MM.1S (cell line): ENCODE measurements at regions not wholly inside any gene's neighbourhood (a gene's known extent, or its start where the extent isn't known, plus 50 kb on each side); places are given as distances from the start of the nearest gene placed in this dataset.

ENCODE experiments used
- EZH2 ChIP-seq: fragments of 300-600 bp; sonication (generic); optimal IDR thresholded peaks from 2 replicates; pipeline ENCODE3; 2017; ENCODE audit warnings: low read depth, mild to moderate bottlenecking, antibody characterized with exemption, low read length, mixed read lengths
- EZH2phosphoT487 ChIP-seq: fragments of 300-600 bp; sonication (generic); IDR thresholded peaks from 2 replicates; pipeline ENCODE4 v1.6.1; 2018; ENCODE audit warnings: antibody characterized with exemption, low read length
- TF ChIP-seq, protein P1 (sequence below): fragments of 300-600 bp; sonication (generic); IDR thresholded peaks from 2 replicates; pipeline ENCODE4 v1.5.1; 2016; ENCODE audit warnings: antibody characterized with exemption, low read length, mixed read lengths

DNA sequence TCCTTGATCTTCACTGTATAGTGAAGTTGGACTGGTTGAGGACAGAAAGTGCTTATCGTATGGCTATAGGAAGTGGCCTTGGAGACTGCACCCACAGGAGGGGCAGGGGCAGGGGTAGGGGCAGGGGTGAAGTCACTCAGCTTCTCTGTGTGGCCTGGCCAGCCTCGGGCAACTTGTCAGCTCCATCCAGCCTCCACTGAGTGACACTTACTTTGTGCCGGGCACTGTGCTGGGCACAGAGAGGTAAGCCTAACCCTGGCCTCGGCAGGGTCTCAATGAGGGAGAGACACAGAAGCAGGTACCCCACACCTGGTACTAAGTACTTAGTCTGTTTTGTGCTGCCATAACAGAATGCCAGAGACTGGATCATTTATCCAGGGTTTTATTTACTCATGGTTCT lies 99.3 kb upstream of the CTBP2 start:
- TF ChIP-seq, protein P1, sequence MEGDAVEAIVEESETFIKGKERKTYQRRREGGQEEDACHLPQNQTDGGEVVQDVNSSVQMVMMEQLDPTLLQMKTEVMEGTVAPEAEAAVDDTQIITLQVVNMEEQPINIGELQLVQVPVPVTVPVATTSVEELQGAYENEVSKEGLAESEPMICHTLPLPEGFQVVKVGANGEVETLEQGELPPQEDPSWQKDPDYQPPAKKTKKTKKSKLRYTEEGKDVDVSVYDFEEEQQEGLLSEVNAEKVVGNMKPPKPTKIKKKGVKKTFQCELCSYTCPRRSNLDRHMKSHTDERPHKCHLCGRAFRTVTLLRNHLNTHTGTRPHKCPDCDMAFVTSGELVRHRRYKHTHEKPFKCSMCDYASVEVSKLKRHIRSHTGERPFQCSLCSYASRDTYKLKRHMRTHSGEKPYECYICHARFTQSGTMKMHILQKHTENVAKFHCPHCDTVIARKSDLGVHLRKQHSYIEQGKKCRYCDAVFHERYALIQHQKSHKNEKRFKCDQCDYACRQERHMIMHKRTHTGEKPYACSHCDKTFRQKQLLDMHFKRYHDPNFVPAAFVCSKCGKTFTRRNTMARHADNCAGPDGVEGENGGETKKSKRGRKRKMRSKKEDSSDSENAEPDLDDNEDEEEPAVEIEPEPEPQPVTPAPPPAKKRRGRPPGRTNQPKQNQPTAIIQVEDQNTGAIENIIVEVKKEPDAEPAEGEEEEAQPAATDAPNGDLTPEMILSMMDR = no peak
- TF ChIP-seq EZH2 (no peak), EZH2phosphoT487 (no peak)
